ENCODE measurements at regions not wholly inside any gene's neighbourhood (a gene's known extent, or its start where the extent isn't known, plus 50 kb on each side); places are given as distances from the start of the nearest gene placed in this dataset.
"Not testable (repeated sequence)": the region's sequence is repeated elsewhere in the genome, so short reads cannot be mapped to it uniquely, and the experiment has no call there.

DNA sequence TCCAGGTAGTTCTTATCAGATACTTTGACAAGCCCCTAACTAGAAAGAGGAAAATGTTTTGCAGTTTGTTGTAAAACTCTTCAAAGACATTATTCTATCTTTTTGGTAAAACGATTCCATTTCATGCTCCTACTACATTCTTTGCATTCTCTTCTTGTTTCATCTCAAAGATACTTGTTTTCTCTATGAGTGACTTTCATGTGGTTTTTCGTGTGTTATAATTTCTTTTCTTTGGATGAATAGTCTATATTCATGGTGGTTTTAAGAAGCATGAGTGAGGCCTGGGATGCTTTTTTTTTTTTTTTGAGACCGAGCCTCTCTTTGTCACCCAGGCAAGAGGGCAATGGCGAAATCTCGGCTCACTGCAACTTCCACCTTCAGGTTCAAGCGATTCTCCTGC is 292.5 kb upstream of the LYZL1 start:
- intact Hi-C loops (cut with DNase I; ENCODE audit: low total_unique reads) = no loop called here
- no peak overlapping the region for H3K4me3 ChIP-seq
- no peak overlapping the region for H3K27ac ChIP-seq
- no peaks in the 10 kb centered on the region for H3K9me3 ChIP-seq
- H3K4me1 ChIP-seq = peaks cover 0 to 21% (median 11%) of the 10 kb centered on the region in 4 donors
- no peaks in the 10 kb centered on the region for H3K36me3 ChIP-seq
- DNase-seq = no peak
- TF ChIP-seq, protein P1, sequence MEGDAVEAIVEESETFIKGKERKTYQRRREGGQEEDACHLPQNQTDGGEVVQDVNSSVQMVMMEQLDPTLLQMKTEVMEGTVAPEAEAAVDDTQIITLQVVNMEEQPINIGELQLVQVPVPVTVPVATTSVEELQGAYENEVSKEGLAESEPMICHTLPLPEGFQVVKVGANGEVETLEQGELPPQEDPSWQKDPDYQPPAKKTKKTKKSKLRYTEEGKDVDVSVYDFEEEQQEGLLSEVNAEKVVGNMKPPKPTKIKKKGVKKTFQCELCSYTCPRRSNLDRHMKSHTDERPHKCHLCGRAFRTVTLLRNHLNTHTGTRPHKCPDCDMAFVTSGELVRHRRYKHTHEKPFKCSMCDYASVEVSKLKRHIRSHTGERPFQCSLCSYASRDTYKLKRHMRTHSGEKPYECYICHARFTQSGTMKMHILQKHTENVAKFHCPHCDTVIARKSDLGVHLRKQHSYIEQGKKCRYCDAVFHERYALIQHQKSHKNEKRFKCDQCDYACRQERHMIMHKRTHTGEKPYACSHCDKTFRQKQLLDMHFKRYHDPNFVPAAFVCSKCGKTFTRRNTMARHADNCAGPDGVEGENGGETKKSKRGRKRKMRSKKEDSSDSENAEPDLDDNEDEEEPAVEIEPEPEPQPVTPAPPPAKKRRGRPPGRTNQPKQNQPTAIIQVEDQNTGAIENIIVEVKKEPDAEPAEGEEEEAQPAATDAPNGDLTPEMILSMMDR (IDR thresholded peaks at IDR 0.05) = no peak
- no peaks in the 10 kb centered on the region for H3K27me3 ChIP-seq

DNA sequence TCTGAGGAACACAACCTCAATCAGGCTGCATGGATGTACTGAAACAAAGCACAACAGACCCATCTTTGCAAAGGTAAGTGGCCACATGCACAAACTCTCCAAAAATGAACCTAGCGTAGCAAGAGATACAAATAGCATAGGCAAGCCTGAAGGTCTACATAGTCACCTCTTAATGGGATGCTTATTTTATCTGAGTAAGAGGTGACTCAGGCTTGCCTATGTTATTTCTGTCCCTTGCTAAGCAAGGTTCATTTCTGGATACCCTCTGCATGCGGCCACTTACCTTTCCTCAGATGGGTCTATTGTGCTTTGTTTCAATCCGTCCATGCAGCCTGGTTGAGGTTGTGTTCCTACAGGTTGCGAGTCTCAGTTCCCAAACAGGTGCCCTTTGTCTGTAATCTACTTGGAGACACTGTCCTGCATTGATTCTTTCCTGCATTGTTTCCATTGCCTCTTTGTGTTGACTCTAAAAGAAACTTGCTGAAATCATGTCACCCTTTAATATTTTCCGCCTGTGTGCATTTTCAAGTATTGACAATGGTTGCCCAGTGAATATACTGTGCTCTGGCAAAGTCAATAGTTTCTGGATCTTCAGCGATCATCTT is 291.8 kb upstream of the LYZL1 start:
- Histone ChIP-seq H3K27me3 (no peaks in the 10 kb centered on the region), H3K36me3 (no peaks in the 10 kb centered on the region), H3K4me3 (no peak overlapping the region), H3K9me3 (no peaks in the 10 kb centered on the region), H3K27ac (no peak overlapping the region), H3K4me1 (peaks cover 0 to 14% (median 8%) of the 10 kb centered on the region in 4 donors)
- TF ChIP-seq, protein P1 (IDR thresholded peaks at IDR 0.05) = no peak
- no peak for DNase-seq
- intact Hi-C loops (cut with DNase I; ENCODE audit: low total_unique reads) = no loop called here

- TF ChIP-seq, protein P1 (IDR thresholded peaks at IDR 0.05) = no peak
- Histone ChIP-seq H3K9me3 (no peaks in the 10 kb centered on the region), H3K36me3 (no peaks in the 10 kb centered on the region), H3K27ac (no peak overlapping the region), H3K27me3 (no peaks in the 10 kb centered on the region), H3K4me1 (peaks cover 0 to 11% (median 5%) of the 10 kb centered on the region in 4 donors), H3K4me3 (no peak overlapping the region)
- DNase-seq = no peak
- intact Hi-C loops (cut with DNase I; ENCODE audit: low total_unique reads) = no loop called here
These were observed 291.1 kb upstream of the LYZL1 start for GRCh38 chr10:28997734-28998133.

DNA sequence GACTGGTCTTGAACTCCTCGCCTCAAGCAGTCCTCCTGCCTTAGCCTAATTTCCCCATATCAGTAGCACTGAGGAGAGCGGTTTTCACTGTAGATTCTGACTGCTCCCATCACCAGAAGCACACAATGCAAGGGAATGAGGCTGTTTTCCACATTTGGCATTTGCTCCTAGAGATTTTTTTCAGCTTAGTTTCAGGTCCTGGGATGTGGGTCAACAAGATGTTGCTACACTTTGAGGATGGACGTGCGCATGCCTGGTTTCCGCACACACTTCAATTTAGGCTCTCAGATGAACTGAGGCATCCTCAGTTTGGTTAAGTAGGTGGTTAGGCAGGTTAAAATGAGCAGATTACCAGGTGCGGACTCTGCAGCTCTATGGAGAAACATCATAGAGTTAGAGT is 287.1 kb upstream of the LYZL1 start:
- Histone ChIP-seq H3K27ac (no peak overlapping the region), H3K4me1 (no peaks in the 10 kb centered on the region), H3K4me3 (no peak overlapping the region), H3K27me3 (no peaks in the 10 kb centered on the region), H3K36me3 (no peaks in the 10 kb centered on the region), H3K9me3 (no peaks in the 10 kb centered on the region)
- TF ChIP-seq, protein P1 (IDR thresholded peaks at IDR 0.05) = no peak
- no peak for DNase-seq
- intact Hi-C loops (cut with DNase I; ENCODE audit: low total_unique reads) = no loop called here

DNA sequence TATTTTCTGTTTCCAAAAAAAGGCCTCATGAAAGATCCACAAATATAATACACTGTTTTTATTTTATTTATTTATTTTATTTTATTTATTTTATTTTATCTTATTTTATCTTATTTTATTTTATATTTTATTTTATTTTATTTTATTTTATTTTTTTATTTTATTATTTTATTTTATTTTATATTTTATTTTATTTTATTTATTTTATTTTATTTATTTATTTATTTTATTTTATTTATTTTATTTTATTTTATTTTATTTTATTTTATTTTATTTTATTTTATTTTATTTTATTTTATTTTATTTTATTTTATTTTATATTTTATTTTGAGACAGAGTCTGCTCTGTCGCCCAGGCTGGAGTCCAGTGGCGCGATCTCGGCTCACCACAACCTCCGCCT is 285.9 kb upstream of the LYZL1 start:
- intact Hi-C loops (cut with DNase I; ENCODE audit: low total_unique reads); H3K4me3 ChIP-seq; H3K27me3 ChIP-seq; H3K4me1 ChIP-seq; H3K27ac ChIP-seq; DNase-seq; H3K9me3 ChIP-seq; H3K36me3 ChIP-seq: not testable (repeated sequence)

DNA sequence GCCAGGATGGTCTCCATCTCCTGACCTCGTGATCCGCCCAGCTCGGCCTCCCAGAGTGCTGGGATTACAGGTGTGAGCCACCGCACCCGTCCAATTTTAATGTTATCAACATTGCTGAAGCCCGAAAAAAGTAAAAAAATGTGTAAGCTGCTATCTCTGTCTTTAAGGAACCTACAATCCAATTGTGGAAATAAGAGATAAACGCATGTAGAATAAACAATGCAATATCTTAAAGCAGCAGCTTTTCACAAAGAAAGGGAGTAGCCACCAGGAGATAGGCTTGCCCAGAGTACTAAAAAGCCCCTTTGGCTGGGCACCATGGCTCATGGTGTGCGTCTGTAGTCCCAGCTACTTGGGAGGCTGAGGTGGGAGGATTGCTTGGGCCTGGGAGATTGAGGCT is 282.9 kb upstream of the LYZL1 start:
- no peak for DNase-seq
- TF ChIP-seq, protein P1 (IDR thresholded peaks at IDR 0.05) = no peak
- Histone ChIP-seq H3K9me3 (no peaks in the 10 kb centered on the region), H3K27ac (no peak overlapping the region), H3K4me1 (no peaks in the 10 kb centered on the region), H3K27me3 (peaks cover 0 to 5% of the 10 kb centered on the region in 2 donors), H3K4me3 (no peak overlapping the region), H3K36me3 (no peaks in the 10 kb centered on the region)
- intact Hi-C loops (cut with DNase I; ENCODE audit: low total_unique reads) = no loop called here
